ENCODE measurements at regions not wholly inside any gene's neighbourhood (a gene's known extent, or its start where the extent isn't known, plus 50 kb on each side); places are given as distances from the start of the nearest gene placed in this dataset.

- ATAC-seq: no peak
Observed at GRCh38 chr10:23917251-23917840, 291.6 kb upstream of the KIAA1217 start.

DNA sequence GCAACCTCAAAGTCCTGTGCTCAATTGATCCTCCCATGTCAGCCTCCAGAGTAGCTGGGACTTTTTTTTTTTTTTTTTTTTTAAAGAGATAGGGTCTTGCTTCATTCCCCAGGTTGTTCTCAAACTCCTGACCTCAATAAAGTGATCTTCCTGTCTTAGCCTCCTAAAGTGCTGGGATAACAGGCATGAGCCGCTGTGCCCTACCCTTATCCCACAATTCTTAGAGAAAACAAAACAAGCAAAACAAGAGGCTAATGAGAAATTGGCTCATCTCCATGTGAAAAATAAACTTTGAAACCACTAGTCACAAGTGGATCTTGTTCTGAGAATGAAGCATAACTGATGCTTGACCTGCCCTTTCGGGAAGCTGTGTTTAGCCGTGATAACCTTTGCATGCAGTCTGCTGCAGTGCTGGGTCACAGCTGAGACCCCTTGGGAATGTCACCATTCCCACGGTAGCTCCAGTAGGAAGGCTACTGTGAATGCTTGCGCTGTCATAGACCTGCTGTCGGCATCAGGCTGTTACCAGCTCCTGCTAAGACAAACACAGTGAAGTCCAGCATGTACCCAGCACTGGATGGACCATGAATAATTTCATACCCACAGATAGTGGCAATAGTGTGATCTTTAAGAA lies 290.7 kb upstream of the KIAA1217 start:
- no peak for DNase-seq (ENCODE audit: low read depth, low spot score)
- Histone ChIP-seq H3K27ac (ENCODE audit: low read length) (no peak overlapping the region), H3K27me3 (ENCODE audit: control insufficient read depth, insufficient read depth, low read length) (no peaks in the 10 kb centered on the region), H3K4me1 (ENCODE audit: control insufficient read depth, insufficient read depth, low read length) (no peaks in the 10 kb centered on the region), H3K9me3 (ENCODE audit: control insufficient read depth, insufficient read depth, low read depth, low read length) (no peaks in the 10 kb centered on the region), H3K4me3 (ENCODE audit: low read depth in 2 of 2, low read length in 2 of 2) (no peak overlapping the region), H3K36me3 (ENCODE audit: control insufficient read depth, insufficient read depth, low read length) (no peaks in the 10 kb centered on the region)
- POLR2A ChIA-PET: no interaction called here
- CTCF ChIA-PET: no interaction called here
- intact Hi-C loops (cut with micrococcal nuclease; ENCODE audit: unreplicated experiment): no loop called here
- in situ Hi-C loops (cut with HindIII; ENCODE audit: low pct_unique_long_range_greater_than_20kb, low sequenced_read_pairs): no loop called here
- TF ChIP-seq REST (IDR thresholded peaks at IDR 0.05; ENCODE audit: insufficient read depth in 1 of 2, low read depth in 2 of 2, low read length in 1 of 2) (no peak), POLR2AphosphoS5 (IDR thresholded peaks at IDR 0.05; ENCODE audit: low read depth, low read length) (no peak), TCF7L2 (IDR thresholded peaks at IDR 0.05; ENCODE audit: low read depth, low read length) (no peak), SIN3A (IDR thresholded peaks at IDR 0.05; ENCODE audit: borderline replicate concordance, insufficient read depth, low read depth, low read length) (no peak), CTCF (IDR thresholded peaks at IDR 0.05) (no peak)
- BruUV-seq (replicated peaks): no TSS peak
- ATAC-seq: no peak

More at GRCh38 chr10:23917251-23917840, 291.6 kb upstream of the KIAA1217 start:
- Histone ChIP-seq H3K27me3 (ENCODE audit: control insufficient read depth, insufficient read depth, low read length) (no peaks in the 10 kb centered on the region), H3K27ac (ENCODE audit: low read length) (no peak overlapping the region), H3K36me3 (ENCODE audit: control insufficient read depth, insufficient read depth, low read length) (no peaks in the 10 kb centered on the region), H3K9me3 (ENCODE audit: control insufficient read depth, insufficient read depth, low read depth, low read length) (no peaks in the 10 kb centered on the region), H3K4me1 (ENCODE audit: control insufficient read depth, insufficient read depth, low read length) (no peaks in the 10 kb centered on the region), H3K4me3 (ENCODE audit: low read depth in 2 of 2, low read length in 2 of 2) (no peak overlapping the region)
- TF ChIP-seq CTCF (IDR thresholded peaks at IDR 0.05): no peak
- TF ChIP-seq POLR2AphosphoS5 (IDR thresholded peaks at IDR 0.05; ENCODE audit: low read depth, low read length): no peak
- no peak for TF ChIP-seq SIN3A (IDR thresholded peaks at IDR 0.05; ENCODE audit: borderline replicate concordance, insufficient read depth, low read depth, low read length)
- no peak for TF ChIP-seq TCF7L2 (IDR thresholded peaks at IDR 0.05; ENCODE audit: low read depth, low read length)
- no peak for TF ChIP-seq REST (IDR thresholded peaks at IDR 0.05; ENCODE audit: insufficient read depth in 1 of 2, low read depth in 2 of 2, low read length in 1 of 2)
- DNase-seq (ENCODE audit: low read depth, low spot score): no peak
- CTCF ChIA-PET: no interaction called here
- in situ Hi-C loops (cut with HindIII; ENCODE audit: low pct_unique_long_range_greater_than_20kb, low sequenced_read_pairs): no loop called here
- intact Hi-C loops (cut with micrococcal nuclease; ENCODE audit: unreplicated experiment): no loop called here
- no TSS peak for BruUV-seq (replicated peaks)
- POLR2A ChIA-PET: no interaction called here
